ENCODE measurements at regions not wholly inside any gene's neighbourhood (a gene's known extent, or its start where the extent isn't known, plus 50 kb on each side); places are given as distances from the start of the nearest gene placed in this dataset.

- no peaks in the 10 kb centered on the region for H3K4me1 ChIP-seq
- H3K27ac ChIP-seq: no peak overlapping the region
- no peak for DNase-seq (ENCODE audit: low spot score in 2 of 2)
- no peak for TF ChIP-seq CTCF (IDR thresholded peaks at IDR 0.05)
- no peak for TF ChIP-seq POLR2AphosphoS5 (IDR thresholded peaks at IDR 0.05)
- TF ChIP-seq POLR2A (IDR thresholded peaks at IDR 0.05): no peak
- TF ChIP-seq EP300 (IDR thresholded peaks at IDR 0.05): no peak
- no peak overlapping the region for H3K4me3 ChIP-seq
- H3K27me3 ChIP-seq: no peaks in the 10 kb centered on the region
- peaks cover 11% of the 10 kb centered on the region for H3K9me3 ChIP-seq
- 45% methylated on average over 1 of the region's 1 CpG for WGBS
- no peaks in the 10 kb centered on the region for H3K36me3 ChIP-seq
These were observed 1050.9 kb upstream of the LRRTM1 start for GRCh38 chr2:81355436-81355835.

DNA sequence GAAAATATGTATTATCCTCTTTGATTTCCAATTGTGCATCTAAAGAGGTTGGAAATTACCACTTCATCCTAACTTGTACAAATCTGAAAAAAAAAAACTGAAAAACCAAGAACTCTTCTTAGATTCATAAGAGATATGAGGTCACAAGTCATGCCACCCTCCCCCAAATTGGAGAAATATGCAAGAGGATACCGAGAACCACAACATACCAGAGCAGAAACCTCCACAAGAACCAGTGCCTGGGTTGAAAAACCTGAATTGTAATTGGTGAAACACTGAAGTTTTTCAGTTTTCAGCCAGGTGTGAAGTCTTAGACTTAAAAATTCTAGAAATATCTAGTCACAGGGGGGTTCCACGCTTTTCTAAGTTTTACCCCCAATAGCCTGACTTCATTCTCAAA is 1029.5 kb upstream of the LRRTM1 start:
- TF ChIP-seq CTCF (IDR thresholded peaks at IDR 0.05) (no peak), POLR2A (IDR thresholded peaks at IDR 0.05) (no peak), POLR2AphosphoS5 (IDR thresholded peaks at IDR 0.05) (no peak), EP300 (IDR thresholded peaks at IDR 0.05) (no peak)
- DNase-seq (ENCODE audit: low spot score in 2 of 2): no peak
- WGBS: 74% methylated on average over 2 of the region's 2 CpGs
- H3K27ac ChIP-seq: no peak overlapping the region
- H3K36me3 ChIP-seq: no peaks in the 10 kb centered on the region
- no peaks in the 10 kb centered on the region for H3K27me3 ChIP-seq
- no peak overlapping the region for H3K4me3 ChIP-seq
- H3K4me1 ChIP-seq: no peaks in the 10 kb centered on the region
- no peaks in the 10 kb centered on the region for H3K9me3 ChIP-seq

GRCh38 chr2:81328968-81329367 is 1024.4 kb upstream of the LRRTM1 start:
- H3K36me3 ChIP-seq: no peaks in the 10 kb centered on the region
- no peak for TF ChIP-seq POLR2A (IDR thresholded peaks at IDR 0.05)
- no peak for TF ChIP-seq EP300 (IDR thresholded peaks at IDR 0.05)
- no peak for TF ChIP-seq POLR2AphosphoS5 (IDR thresholded peaks at IDR 0.05)
- TF ChIP-seq CTCF (IDR thresholded peaks at IDR 0.05): no peak

GRCh38 chr2:81327911-81328310 is 1023.4 kb upstream of the LRRTM1 start:
- Histone ChIP-seq H3K4me3 (no peak overlapping the region), H3K9me3 (no peaks in the 10 kb centered on the region), H3K36me3 (no peaks in the 10 kb centered on the region), H3K4me1 (no peaks in the 10 kb centered on the region), H3K27ac (no peak overlapping the region), H3K27me3 (no peaks in the 10 kb centered on the region)
- no peak for DNase-seq (ENCODE audit: low spot score in 2 of 2)
- TF ChIP-seq POLR2A (IDR thresholded peaks at IDR 0.05): no peak
- no peak for TF ChIP-seq EP300 (IDR thresholded peaks at IDR 0.05)
- TF ChIP-seq POLR2AphosphoS5 (IDR thresholded peaks at IDR 0.05): no peak
- no peak for TF ChIP-seq CTCF (IDR thresholded peaks at IDR 0.05)

More at GRCh38 chr2:81328968-81329367, 1024.4 kb upstream of the LRRTM1 start:
- Histone ChIP-seq H3K9me3 (no peaks in the 10 kb centered on the region), H3K4me3 (no peak overlapping the region), H3K27ac (no peak overlapping the region), H3K27me3 (no peaks in the 10 kb centered on the region), H3K4me1 (no peaks in the 10 kb centered on the region)
- WGBS: 82% methylated on average over 2 of the region's 2 CpGs
- DNase-seq (ENCODE audit: low spot score in 2 of 2): no peak

DNA sequence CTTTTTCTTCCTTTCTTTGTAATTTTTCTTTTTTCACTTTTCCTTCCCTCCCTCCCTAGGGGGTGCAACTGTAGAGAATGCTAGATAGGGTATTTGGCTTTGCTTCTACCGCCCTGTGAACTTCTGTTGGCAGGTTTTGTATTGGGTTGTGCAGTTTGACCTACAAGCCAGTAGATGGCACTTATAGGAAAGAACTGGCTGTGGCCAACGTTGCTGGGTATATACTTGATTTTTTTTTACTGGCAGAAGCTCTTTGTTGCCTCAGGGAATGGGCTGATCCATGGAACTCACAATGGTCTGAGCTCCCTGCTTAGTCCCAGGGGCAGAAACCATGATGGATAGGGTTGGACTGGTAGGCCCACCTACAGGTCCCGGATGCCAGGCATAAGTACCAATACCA is 1019.5 kb upstream of the LRRTM1 start:
- Histone ChIP-seq H3K36me3 (no peaks in the 10 kb centered on the region), H3K27ac (no peak overlapping the region), H3K4me3 (no peak overlapping the region), H3K9me3 (no peaks in the 10 kb centered on the region), H3K27me3 (no peaks in the 10 kb centered on the region), H3K4me1 (no peaks in the 10 kb centered on the region)
- no peak for DNase-seq (ENCODE audit: low spot score in 2 of 2)
- TF ChIP-seq CTCF (IDR thresholded peaks at IDR 0.05): no peak
- no peak for TF ChIP-seq POLR2AphosphoS5 (IDR thresholded peaks at IDR 0.05)
- no peak for TF ChIP-seq POLR2A (IDR thresholded peaks at IDR 0.05)
- TF ChIP-seq EP300 (IDR thresholded peaks at IDR 0.05): no peak
- 52% methylated on average over 3 of the region's 3 CpGs for WGBS
